Stimulated activated CD8-positive, alpha-beta memory T cell treated with anti-CD3 and anti-CD28 coated beads, Interleukin-12 subunit alpha, Interleukin-12 subunit beta, amount 100 ng/mL, for 4 hours (primary cell): ENCODE measurements at regions not wholly inside any gene's neighbourhood (a gene's known extent, or its start where the extent isn't known, plus 50 kb on each side); places are given as distances from the start of the nearest gene placed in this dataset.
"Not testable (repeated sequence)": the region's sequence is repeated elsewhere in the genome, so short reads cannot be mapped to it uniquely, and the experiment has no call there.

Experiments
- DNase-seq: peaks from one replicate; pipeline ENCODE4 v3.0.0-alpha.2; 2020; ENCODE audit warnings: low read depth

GRCh38 chr18:46179306-46179705 is 75.1 kb downstream of the HAUS1 start:
- no peak for DNase-seq

DNA sequence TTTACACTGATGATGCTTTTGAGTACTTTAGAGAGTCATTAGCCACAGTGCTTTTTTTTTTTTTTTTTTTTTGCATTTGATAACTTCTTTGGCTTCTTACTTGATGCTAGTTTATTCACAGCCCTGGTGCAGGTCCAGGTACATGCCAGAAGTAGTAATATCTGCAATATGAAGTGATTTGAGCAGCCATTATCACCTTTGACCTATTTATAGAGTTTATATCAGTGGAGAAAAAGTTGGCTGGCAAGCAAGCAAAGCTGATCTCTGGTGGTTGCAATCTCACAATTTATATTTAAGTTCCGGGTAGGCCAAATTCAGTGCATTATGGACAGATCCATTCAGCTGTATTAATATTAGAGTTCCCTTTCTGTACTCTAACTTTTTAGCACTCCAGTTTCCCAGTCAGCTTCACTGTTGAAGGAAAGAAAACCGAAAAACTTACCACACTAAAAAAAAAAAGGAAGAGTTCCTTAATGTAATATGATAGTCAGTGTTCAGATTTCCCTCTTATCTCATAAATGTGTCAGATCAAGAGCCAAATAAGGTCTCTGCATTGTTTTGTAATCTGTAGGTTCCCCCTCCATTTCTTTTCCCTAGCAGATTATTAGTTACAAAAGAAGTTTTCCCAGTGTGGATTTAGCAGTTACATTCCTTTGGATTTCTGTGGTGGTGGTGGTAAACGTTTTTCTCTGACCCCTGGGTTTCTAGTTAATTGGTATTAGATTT is 78.6 kb downstream of the HAUS1 start:
- DNase-seq = no peak

GRCh38 chr18:46184296-46184695 is 80.1 kb downstream of the HAUS1 start:
- DNase-seq = not testable (repeated sequence)

- DNase-seq = no peak
These were observed 80.5 kb downstream of the HAUS1 start for GRCh38 chr18:46184727-46185126.

GRCh38 chr18:46190667-46191066 is 86.5 kb downstream of the HAUS1 start:
- DNase-seq = no peak

DNA sequence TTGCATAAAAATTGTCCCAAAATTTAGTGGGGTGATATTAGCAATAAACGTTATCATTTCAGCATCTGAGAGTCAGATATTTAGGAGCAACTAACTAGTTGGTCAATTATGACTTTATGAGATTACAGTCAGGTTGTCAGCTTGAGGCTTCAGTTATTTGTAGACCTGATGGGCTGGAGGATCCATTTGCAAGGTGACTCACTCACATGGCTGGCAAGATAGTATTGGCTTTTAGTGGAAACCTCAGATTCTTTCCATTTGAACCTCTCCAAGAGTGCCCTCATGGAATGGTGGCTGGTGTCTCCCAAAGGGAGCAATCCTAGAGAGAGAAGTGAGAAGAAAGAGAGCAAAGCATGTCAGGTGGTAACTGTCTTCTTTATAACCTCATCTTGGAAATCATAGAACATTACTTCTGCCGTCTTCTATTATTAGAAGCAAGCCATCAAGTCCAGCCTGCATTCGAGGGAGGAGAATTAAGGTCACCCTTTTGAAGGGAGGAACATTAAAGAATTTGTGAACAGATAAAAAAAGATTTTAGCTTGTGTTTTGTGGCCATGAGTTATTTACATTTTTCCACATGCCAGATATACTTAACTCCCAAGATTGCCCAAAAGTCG is 92.5 kb downstream of the HAUS1 start:
- DNase-seq = no peak

- no peak for DNase-seq
These were observed 95.4 kb downstream of the HAUS1 start for GRCh38 chr18:46199515-46200147.

DNA sequence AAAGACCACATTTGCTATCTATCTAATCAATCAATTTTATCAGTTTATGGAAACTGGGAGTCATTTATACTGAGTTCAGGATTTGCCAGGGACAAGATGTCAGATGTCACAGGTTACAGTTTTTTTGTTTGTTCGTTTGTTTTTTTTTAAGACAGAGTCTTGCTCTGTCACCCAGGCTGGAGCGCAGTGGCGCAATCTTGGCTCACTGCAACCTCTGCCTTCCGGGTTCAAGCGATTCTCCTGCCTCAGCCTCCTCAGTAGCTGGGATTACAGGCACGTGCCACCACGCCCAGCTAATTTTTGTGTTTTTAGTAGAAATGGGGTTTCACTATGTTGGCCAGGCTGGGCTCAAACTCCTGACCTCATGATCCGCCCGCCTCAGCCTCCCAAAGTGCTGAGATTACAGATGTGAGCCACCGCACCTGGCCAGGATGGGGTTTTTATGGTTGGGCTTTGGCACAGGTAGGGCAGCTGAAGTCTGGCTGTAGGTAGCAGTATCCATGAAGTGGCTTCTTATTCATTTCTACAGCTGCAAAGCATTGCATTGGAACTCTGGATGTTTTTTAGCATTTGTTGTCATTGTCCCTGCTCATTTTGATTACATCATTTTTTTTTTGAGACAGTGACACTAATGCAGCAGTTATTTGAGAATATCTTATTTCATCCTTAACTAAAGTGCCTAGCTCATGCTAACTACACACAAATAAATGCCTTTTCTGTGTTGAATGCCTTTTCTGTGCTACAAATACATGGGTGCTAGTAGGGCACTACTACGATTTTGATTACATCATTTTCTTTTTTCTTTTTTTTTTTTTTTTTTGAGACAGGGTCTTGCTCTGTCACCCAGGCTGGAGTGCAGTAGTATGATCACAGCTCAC is 96.2 kb downstream of the HAUS1 start:
- not testable (repeated sequence) for DNase-seq

GRCh38 chr18:46204143-46204542 is 100.0 kb downstream of the HAUS1 start:
- no peak for DNase-seq

DNA sequence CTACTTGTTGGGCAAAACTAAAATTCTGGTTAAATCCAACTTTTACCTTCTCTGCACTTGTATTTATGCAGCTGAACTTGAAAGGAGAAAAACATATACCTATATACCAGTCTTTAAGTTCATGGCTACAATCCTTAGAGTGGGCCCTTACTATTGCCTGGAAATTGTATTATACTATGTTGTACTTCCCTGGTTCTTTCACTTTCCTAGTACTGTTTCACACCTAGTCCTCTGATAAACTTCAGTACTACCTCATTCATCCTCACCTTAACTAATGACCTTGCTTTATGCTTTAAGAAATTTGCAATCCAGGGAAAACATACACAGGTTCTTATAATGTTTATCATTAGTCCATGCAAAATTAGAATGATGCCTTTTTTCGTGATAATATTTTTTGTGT is 103.8 kb downstream of the HAUS1 start:
- DNase-seq = no peak

GRCh38 chr18:46209161-46209560 is 105.0 kb downstream of the HAUS1 start:
- no peak for DNase-seq

- no peak for DNase-seq
These were observed 107.6 kb downstream of the HAUS1 start for GRCh38 chr18:46211816-46212215.

- DNase-seq = no peak
These were observed 108.2 kb downstream of the HAUS1 start for GRCh38 chr18:46212398-46212797.

DNA sequence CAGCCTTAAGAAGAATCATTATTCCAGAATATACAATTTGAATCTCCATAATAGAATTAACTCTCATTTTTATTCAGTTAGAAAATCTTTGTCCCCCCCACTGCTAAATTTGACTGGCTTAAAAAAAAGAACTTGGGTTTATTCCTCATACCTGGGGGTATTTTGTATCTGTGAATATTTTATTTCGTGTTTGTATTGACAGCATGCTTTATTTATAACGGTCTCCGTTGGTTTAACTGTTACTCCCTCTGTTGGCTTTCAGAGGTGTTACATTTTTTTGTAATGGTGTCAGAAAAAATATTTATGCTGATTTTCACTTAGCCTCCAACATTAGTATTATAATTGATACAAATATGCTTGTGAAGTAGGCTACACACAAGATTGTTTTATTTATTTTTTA is 109.1 kb downstream of the HAUS1 start:
- no peak for DNase-seq

- no peak for DNase-seq
These were observed 110.2 kb downstream of the HAUS1 start for GRCh38 chr18:46214435-46214834.

- DNase-seq = no peak
These were observed 111.9 kb downstream of the HAUS1 start for GRCh38 chr18:46215902-46216723.

- DNase-seq = no peak
These were observed 115.9 kb downstream of the HAUS1 start for GRCh38 chr18:46220116-46220515.

DNA sequence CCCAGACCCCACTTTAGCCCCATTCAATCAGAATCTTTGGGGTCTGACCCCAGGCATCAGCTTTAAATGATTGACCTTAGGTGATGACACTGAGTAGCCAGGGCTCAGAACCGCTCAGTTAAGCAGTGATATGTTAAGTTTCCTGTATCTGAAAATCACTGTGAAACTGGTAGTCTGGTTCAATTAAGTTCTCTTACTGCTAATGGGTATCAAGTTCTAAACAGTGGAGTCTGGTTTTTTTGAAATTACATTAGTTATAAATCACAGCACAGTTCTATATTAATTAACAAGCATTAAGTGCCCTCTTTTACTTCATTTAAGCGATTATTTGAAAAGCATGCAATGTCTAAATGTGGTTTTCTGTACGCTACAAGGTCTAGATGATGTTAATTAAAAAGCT is 117.9 kb downstream of the HAUS1 start:
- no peak for DNase-seq

DNA sequence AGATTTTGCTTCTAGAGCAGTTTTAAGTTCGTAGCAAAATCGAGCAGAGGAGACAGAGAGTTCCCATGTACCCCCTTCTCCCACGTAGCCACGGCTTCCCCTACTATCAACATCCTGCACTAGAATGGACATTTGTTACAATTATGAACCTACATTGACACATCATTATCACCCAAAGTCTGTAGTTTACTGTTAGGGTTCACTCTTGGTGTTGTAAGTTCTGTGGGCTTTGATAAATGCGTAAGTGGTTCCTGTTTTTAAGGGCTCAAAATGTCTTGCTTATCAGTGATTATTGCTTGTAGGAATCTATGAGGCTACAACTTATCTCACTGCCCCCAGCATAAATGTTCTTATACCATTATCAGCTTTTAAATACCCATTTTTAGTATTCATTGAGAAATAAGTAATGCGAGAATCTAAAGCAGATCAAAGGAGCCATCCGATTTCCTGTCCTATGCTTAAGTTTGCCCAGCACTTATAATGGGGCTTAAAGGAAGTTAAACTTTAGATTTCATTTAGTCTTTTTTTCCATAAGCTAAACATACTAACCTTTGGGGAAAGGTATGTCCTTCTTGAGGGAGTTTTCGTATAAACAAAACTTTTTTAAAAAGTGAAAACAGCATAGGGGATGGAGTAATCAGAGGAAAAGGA is 118.7 kb downstream of the HAUS1 start:
- DNase-seq = no peak

DNA sequence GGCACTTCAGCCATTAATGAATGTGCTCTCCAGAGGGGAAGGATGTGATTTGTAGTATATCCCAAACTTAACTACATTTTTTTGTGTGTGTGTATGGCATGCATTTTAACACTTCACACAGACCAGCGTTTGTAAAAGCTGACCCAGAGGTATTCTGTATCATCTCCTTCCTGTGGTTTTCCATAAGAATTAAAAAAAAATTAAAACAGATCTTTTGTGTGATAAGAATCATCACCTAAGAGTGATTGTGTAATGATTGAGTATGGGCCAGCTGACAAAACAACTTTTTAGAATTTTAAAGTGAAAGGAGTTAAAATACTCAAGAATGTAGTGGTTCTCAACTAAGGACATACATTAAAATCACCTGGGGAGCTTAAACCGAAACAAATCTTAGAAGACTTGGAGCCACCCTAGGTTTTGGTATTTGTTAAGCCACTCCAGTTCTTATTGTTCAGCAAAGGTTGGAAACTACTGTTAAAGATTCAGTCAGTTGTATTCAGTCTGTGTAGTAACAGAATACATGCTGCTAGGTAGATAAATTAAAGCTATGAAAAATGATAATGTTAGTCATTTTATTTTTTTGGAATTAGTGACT is 120.1 kb downstream of the HAUS1 start:
- no peak for DNase-seq

GRCh38 chr18:46226461-46226860 is 122.3 kb downstream of the HAUS1 start:
- DNase-seq = no peak
